ENCODE measurements at regions not wholly inside any gene's neighbourhood (a gene's known extent, or its start where the extent isn't known, plus 50 kb on each side); places are given as distances from the start of the nearest gene placed in this dataset.

- no peaks in the 10 kb centered on the region for H3K36me3 ChIP-seq (ENCODE audit: insufficient read depth, low read length)
- no peak for TF ChIP-seq SMC3 (conservative IDR thresholded peaks at IDR 0.05; ENCODE audit: poor library complexity)
- TF ChIP-seq CTCF (IDR thresholded peaks at IDR 0.05; ENCODE audit: poor library complexity, severe bottlenecking), result no peak
- no peak for TF ChIP-seq RAD21 (conservative IDR thresholded peaks at IDR 0.05)
- no peak for TF ChIP-seq EP300 (conservative IDR thresholded peaks at IDR 0.05; ENCODE audit: poor library complexity, severe bottlenecking)
Observed at GRCh38 chr12:97756066-97756666, 293.6 kb downstream of the RMST start.

GRCh38 chr12:97756741-97757140, 294.1 kb downstream of the RMST start:
- Histone ChIP-seq H2AFZ (ENCODE audit: low read depth, low read length) (no peak overlapping the region), H3K4me2 (ENCODE audit: low read length) (no peak overlapping the region), H3K9ac (ENCODE audit: low read length) (no peak overlapping the region), H3K27ac (ENCODE audit: low read length) (no peak overlapping the region), H3K36me3 (ENCODE audit: insufficient read depth, low read length) (no peaks in the 10 kb centered on the region), H4K20me1 (ENCODE audit: insufficient read depth) (no peaks in the 10 kb centered on the region), H3F3A (ENCODE audit: insufficient read depth, low read length, poor library complexity, severe bottlenecking) (no peaks in the 10 kb centered on the region), H3K4me3 (ENCODE audit: low read length) (no peak overlapping the region), H3K9me2 (ENCODE audit: insufficient read depth, low read length) (no peaks in the 10 kb centered on the region), H3K27me3 (ENCODE audit: insufficient read depth, low read depth, low read length) (no peaks in the 10 kb centered on the region), H3K79me2 (replicated peaks; ENCODE audit: insufficient read depth, low read length) (no peaks in the 10 kb centered on the region), H3K9me3 (ENCODE audit: low read length) (no peaks in the 10 kb centered on the region)
- TF ChIP-seq RAD21 (conservative IDR thresholded peaks at IDR 0.05), result no peak
- TF ChIP-seq EP300 (conservative IDR thresholded peaks at IDR 0.05; ENCODE audit: poor library complexity, severe bottlenecking), result no peak
- TF ChIP-seq POLR2AphosphoS5 (IDR thresholded peaks at IDR 0.05), result no peak
- no peak for TF ChIP-seq REST (IDR thresholded peaks at IDR 0.05; ENCODE audit: borderline replicate concordance)
- no peak for TF ChIP-seq CTCF (IDR thresholded peaks at IDR 0.05; ENCODE audit: poor library complexity, severe bottlenecking)
- TF ChIP-seq EZH2 (IDR thresholded peaks at IDR 0.05; ENCODE audit: borderline replicate concordance, insufficient read depth, low read length, poor library complexity, severe bottlenecking), result no peak
- no peak for TF ChIP-seq SMC3 (conservative IDR thresholded peaks at IDR 0.05; ENCODE audit: poor library complexity)
- no peak for TF ChIP-seq MXI1 (conservative IDR thresholded peaks at IDR 0.05; ENCODE audit: poor library complexity, severe bottlenecking)
- TF ChIP-seq TAF1 (IDR thresholded peaks at IDR 0.05; ENCODE audit: low read depth), result no peak

More at GRCh38 chr12:97756066-97756666, 293.6 kb downstream of the RMST start:
- Histone ChIP-seq H4K20me1 (ENCODE audit: insufficient read depth) (no peaks in the 10 kb centered on the region), H3K9me2 (ENCODE audit: insufficient read depth, low read length) (no peaks in the 10 kb centered on the region), H3K27ac (ENCODE audit: low read length) (no peak overlapping the region), H3K79me2 (replicated peaks; ENCODE audit: insufficient read depth, low read length) (no peaks in the 10 kb centered on the region), H3F3A (ENCODE audit: insufficient read depth, low read length, poor library complexity, severe bottlenecking) (no peaks in the 10 kb centered on the region), H3K9me3 (ENCODE audit: low read length) (no peaks in the 10 kb centered on the region), H3K4me2 (ENCODE audit: low read length) (no peak overlapping the region), H2AFZ (ENCODE audit: low read depth, low read length) (no peak overlapping the region), H3K9ac (ENCODE audit: low read length) (no peak overlapping the region), H3K4me3 (ENCODE audit: low read length) (no peak overlapping the region), H3K27me3 (ENCODE audit: insufficient read depth, low read depth, low read length) (no peaks in the 10 kb centered on the region)

All from neural cell (in vitro differentiated cells).